H1 (cell line): ENCODE measurements at regions not wholly inside any gene's neighbourhood (a gene's known extent, or its start where the extent isn't known, plus 50 kb on each side); places are given as distances from the start of the nearest gene placed in this dataset.

ENCODE experiments used
- CTCF ChIA-PET: fragments of 300-600 bp; sonication (Branson Sonifier 250); formaldehyde crosslinking; loops from one replicate; lab custom pipeline; 2021; ENCODE audit not compliant: partially characterized antibody; lab: Charles Lee
- POLR2A ChIA-PET: fragments of 300-600 bp; sonication (Branson Sonifier 250); formaldehyde crosslinking; loops from one replicate; lab custom pipeline; 2021; ENCODE audit warnings: inconsistent platforms; ENCODE audit not compliant: partially characterized antibody; lab: Charles Lee
- DNase-seq, 2 experiments: peaks; one replicate each; pipeline versions ENCODE4 v3.0.0 to v3.0.0-alpha.2; 2010 to 2022; ENCODE audit warnings: low spot score in 2 of 2, low read depth in 1 of 2, mixed read lengths in 1 of 2
- FAIRE-seq: peaks from 2 replicates; lab custom pipeline; 2011; peaks lifted over from hg19 to GRCh38; lab: Jason Lieb, UNC
- H2AFZ ChIP-seq: 2 replicates; pipeline ENCODE4 v1.8.1; 2012; ENCODE audit warnings: low read length, inconsistent platforms
- H2AK5ac ChIP-seq: 2 replicates; pipeline ENCODE4 v1.6.1; 2013; ENCODE audit warnings: low read depth, low read length
- H2BK120ac ChIP-seq: replicated peaks from 2 replicates; pipeline ENCODE3; 2013; ENCODE audit warnings: low read depth, low read length, inconsistent platforms
- H2BK12ac ChIP-seq: 2 replicates; pipeline ENCODE4 v1.6.1; 2013; ENCODE audit warnings: low read depth, low read length
- H2BK15ac ChIP-seq: 2 replicates; pipeline ENCODE4 v1.6.1; 2013; ENCODE audit warnings: low read length
- H2BK20ac ChIP-seq: 2 replicates; pipeline ENCODE4 v1.6.1; 2013; ENCODE audit warnings: low read length
- H2BK5ac ChIP-seq: 2 replicates; pipeline ENCODE4 v1.6.1; 2013; ENCODE audit warnings: low read depth, low read length
- H3K14ac ChIP-seq: 2 replicates; pipeline ENCODE4 v1.6.1; 2013; ENCODE audit warnings: inconsistent platforms; ENCODE audit not compliant: insufficient read length
- H3K18ac ChIP-seq: 2 replicates; pipeline ENCODE4 v1.6.1; 2013; ENCODE audit warnings: low read length; ENCODE audit errors: extremely low read depth
- H3K23ac ChIP-seq: 2 replicates; pipeline ENCODE4 v1.6.1; 2013; ENCODE audit warnings: inconsistent platforms; ENCODE audit not compliant: insufficient read length
- H3K23me2 ChIP-seq: 2 replicates; pipeline ENCODE4 v1.6.1; 2013; ENCODE audit warnings: low read depth, low read length
- H3K27ac ChIP-seq: 2 replicates; pipeline ENCODE4 v1.6.1; 2011; ENCODE audit warnings: low read depth, low read length, inconsistent platforms
- H3K27me3 ChIP-seq, 4 experiments: replicated peaks in 1 of 4; 1 replicate in 1 of 4; 2 replicates in 3 of 4; pipeline versions ENCODE4 v1.6.1 to v1.8.1; 2011 to 2013; ENCODE audit warnings: low read length in 3 of 4, mild to moderate bottlenecking in 3 of 4, inconsistent platforms in 2 of 4, mixed read lengths in 2 of 4, moderate library complexity in 1 of 4; ENCODE audit not compliant: control insufficient read depth in 3 of 4, insufficient read depth in 3 of 4; ENCODE audit errors: extremely low read depth in 1 of 4
- H3K36me3 ChIP-seq, 4 experiments: 2 replicates each; pipeline versions ENCODE4 v1.6.1 to v1.8.1; 2011 to 2013; ENCODE audit warnings: mild to moderate bottlenecking in 4 of 4, low read length in 3 of 4, moderate library complexity in 2 of 4, control low read depth in 1 of 4, inconsistent platforms in 1 of 4; ENCODE audit not compliant: insufficient read depth in 4 of 4, control insufficient read depth in 2 of 4
- H3K4ac ChIP-seq: replicated peaks from 2 replicates; pipeline ENCODE3; 2013; ENCODE audit warnings: low read length, low read depth, mixed read lengths, inconsistent platforms; ENCODE audit not compliant: insufficient read length
- H3K4me1 ChIP-seq, 4 experiments: replicated peaks in 1 of 4; 1 replicate in 1 of 4; 2 replicates in 3 of 4; pipeline versions ENCODE4 v1.6.1 to v1.8.1; 2011 to 2013; ENCODE audit warnings: low read length in 3 of 4, inconsistent platforms in 2 of 4, mixed read lengths in 1 of 4; ENCODE audit not compliant: insufficient read depth in 4 of 4, control insufficient read depth in 3 of 4
- H3K4me2 ChIP-seq, 2 experiments: 2 replicates each; pipeline versions ENCODE4 v1.6.1 to v1.8.1; 2011 to 2013; ENCODE audit warnings: low read depth in 2 of 2, low read length in 2 of 2, control low read depth in 1 of 2, inconsistent platforms in 1 of 2, mild to moderate bottlenecking in 1 of 2; ENCODE audit not compliant: insufficient read depth in 1 of 2
- H3K4me3 ChIP-seq, 4 experiments: fragments of 200-600, 300-600 bp in 1 of 4; sonication (generic), shearing (Covaris generic), sonication (Bioruptor Twin) in 1 of 4; 2 replicates each; pipeline versions ENCODE4 v1.5.1 to v1.8.1; 2011 to 2016; ENCODE audit warnings: low read length in 4 of 4, low read depth in 3 of 4, control low read depth in 2 of 4, inconsistent platforms in 2 of 4, mild to moderate bottlenecking in 2 of 4, mixed read lengths in 1 of 4, moderate library complexity in 1 of 4; ENCODE audit not compliant: insufficient read depth in 2 of 4; ENCODE audit errors: extremely low read depth in 1 of 4
- H3K56ac ChIP-seq: replicated peaks from 2 replicates; pipeline ENCODE3; 2013; ENCODE audit warnings: low read depth, mild to moderate bottlenecking, mixed read lengths, low read length, inconsistent platforms; ENCODE audit not compliant: insufficient read length
- H3K79me1 ChIP-seq: 2 replicates; pipeline ENCODE4 v1.6.1; 2013; ENCODE audit warnings: low read depth, low read length, control low read depth
- H3K79me2 ChIP-seq, 2 experiments: 2 replicates each; pipeline versions ENCODE4 v1.6.1 to v1.8.1; 2012 to 2013; ENCODE audit warnings: low read length in 2 of 2, mild to moderate bottlenecking in 2 of 2, inconsistent platforms in 1 of 2; ENCODE audit not compliant: insufficient read depth in 2 of 2, control insufficient read depth in 1 of 2
- H3K9ac ChIP-seq, 4 experiments: replicated peaks in 1 of 4; 1 replicate in 1 of 4; 2 replicates in 3 of 4; pipeline versions ENCODE4 v1.6.1 to v1.8.1; 2011 to 2013; ENCODE audit warnings: low read depth in 3 of 4, low read length in 3 of 4, control low read depth in 2 of 4, mild to moderate bottlenecking in 2 of 4, moderate library complexity in 2 of 4, inconsistent platforms in 1 of 4; ENCODE audit errors: extremely low read depth in 1 of 4
- H3K9me3 ChIP-seq, 2 experiments: 2 replicates each; pipeline versions ENCODE4 v1.6.1 to v1.8.1; 2012 to 2013; ENCODE audit warnings: mild to moderate bottlenecking in 2 of 2, moderate library complexity in 2 of 2, control low read depth in 1 of 2, inconsistent platforms in 1 of 2, low read depth in 1 of 2, low read length in 1 of 2, mixed read lengths in 1 of 2; ENCODE audit not compliant: insufficient read depth in 2 of 2
- H4K20me1 ChIP-seq, 2 experiments: replicated peaks in 1 of 2; 2 replicates each; pipeline versions ENCODE3 to v1.8.1; 2011 to 2013; ENCODE audit warnings: inconsistent platforms in 2 of 2, low read length in 2 of 2, mild to moderate bottlenecking in 1 of 2; ENCODE audit not compliant: insufficient read depth in 2 of 2, control insufficient read depth in 1 of 2
- H4K5ac ChIP-seq: 2 replicates; pipeline ENCODE4 v1.6.1; 2013; ENCODE audit warnings: low read length, low read depth, mixed read lengths, inconsistent platforms; ENCODE audit not compliant: insufficient read length
- H4K8ac ChIP-seq: 2 replicates; pipeline ENCODE4 v1.8.0; 2013; ENCODE audit warnings: mild to moderate bottlenecking, moderate library complexity, low read length, inconsistent platforms; ENCODE audit not compliant: insufficient read depth; ENCODE audit errors: extremely low read depth
- H4K91ac ChIP-seq: replicated peaks from 2 replicates; pipeline ENCODE3; 2013; ENCODE audit warnings: low read length, mixed read lengths, inconsistent platforms; ENCODE audit not compliant: insufficient read length
- EGR1 ChIP-seq: IDR thresholded peaks from 2 replicates; pipeline ENCODE4 v1.6.1; 2011; ENCODE audit warnings: low read depth, low read length, borderline replicate concordance
- MAFK ChIP-seq: IDR thresholded peaks from 2 replicates; pipeline ENCODE4 v1.6.1; 2012; ENCODE audit warnings: low read depth, mild to moderate bottlenecking, improper control_type of control experiment, low read length
- SAP30 ChIP-seq: fragments of 300-600 bp; sonication (generic); IDR thresholded peaks from 2 replicates; pipeline ENCODE4 v1.7.1; 2012; ENCODE audit warnings: low read length, moderate library complexity, mild to moderate bottlenecking, inconsistent platforms; ENCODE audit not compliant: insufficient read depth, insufficient replicate concordance
- SIX5 ChIP-seq: IDR thresholded peaks from 2 replicates; pipeline ENCODE4 v1.6.1; 2011; ENCODE audit warnings: mild to moderate bottlenecking, low read depth, low read length
- ZNF274 ChIP-seq: IDR thresholded peaks from 2 replicates; pipeline ENCODE4 v1.7.0; 2012; ENCODE audit warnings: low read length, borderline replicate concordance; ENCODE audit errors: extremely low read depth
- WGBS, 2 experiments: shearing (Covaris generic) in 1 of 2; methylation state at CpG; one replicate each; pipeline versions ENCODE4 v1.1.6 to v1.1.7; 2013 to 2015; ENCODE audit warnings: low lambda C conversion rate in 2 of 2, mixed read lengths in 2 of 2, inconsistent platforms in 1 of 2, low coverage in 1 of 2, missing lambda C conversion rate in 1 of 2; ENCODE audit not compliant: insufficient replicate concordance in 2 of 2, insufficient coverage in 1 of 2, insufficient read length in 1 of 2; ENCODE audit errors: extremely low coverage in 1 of 2, missing lambda C conversion rate in 1 of 2; 5-methylcytosine and 5-hydroxymethylcytosine counted together
- TF ChIP-seq, protein P1 (sequence below): IDR thresholded peaks from 2 replicates; pipeline ENCODE4 v1.6.1; 2011; ENCODE audit warnings: low read length, improper control_type of control experiment

DNA sequence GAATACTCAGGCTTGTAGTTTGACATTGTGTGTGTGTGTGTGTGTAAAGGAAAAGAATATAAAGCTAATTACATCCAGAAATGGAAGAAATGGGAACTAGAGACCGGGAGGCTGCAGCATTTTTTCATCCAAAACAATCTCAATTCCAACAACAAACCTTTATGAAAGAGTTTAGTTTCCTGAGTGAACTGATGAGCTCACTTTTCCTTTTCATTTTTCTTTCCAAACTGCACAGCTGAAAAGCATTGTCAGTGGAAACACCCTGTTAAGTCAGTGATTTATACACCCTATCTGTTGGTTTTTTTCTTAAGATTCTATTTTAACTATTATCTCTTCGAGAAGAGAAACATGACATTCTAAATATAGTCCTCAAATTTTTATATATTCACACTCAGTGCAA is 130.9 kb downstream of the RFPL4B start:
- no peak overlapping the region for H2BK120ac ChIP-seq
- no peak overlapping the region for H4K91ac ChIP-seq
- no peak overlapping the region for H3K56ac ChIP-seq
- no peaks in the 10 kb centered on the region for H3K79me2 ChIP-seq
- 46% methylated on average over 2 of the region's 2 CpGs; no CpG with 5 or more reads in 1 of the 2 experiments for WGBS, 2 experiments
- H3K9me3 ChIP-seq: no peaks in the 10 kb centered on the region
- H2BK5ac ChIP-seq: no peak overlapping the region
- no peaks in the 10 kb centered on the region for H3K27me3 ChIP-seq
- no peak overlapping the region for H3K4ac ChIP-seq
- H3K23ac ChIP-seq: no peak overlapping the region
- H2BK20ac ChIP-seq: no peak overlapping the region
- POLR2A ChIA-PET: no interaction called here
- H2BK15ac ChIP-seq: no peak overlapping the region
- H3K36me3 ChIP-seq: no peaks in the 10 kb centered on the region
- TF ChIP-seq SAP30 (no peak), ZNF274 (no peak), EGR1 (no peak), SIX5 (no peak), MAFK (no peak)
- TF ChIP-seq, protein P1, sequence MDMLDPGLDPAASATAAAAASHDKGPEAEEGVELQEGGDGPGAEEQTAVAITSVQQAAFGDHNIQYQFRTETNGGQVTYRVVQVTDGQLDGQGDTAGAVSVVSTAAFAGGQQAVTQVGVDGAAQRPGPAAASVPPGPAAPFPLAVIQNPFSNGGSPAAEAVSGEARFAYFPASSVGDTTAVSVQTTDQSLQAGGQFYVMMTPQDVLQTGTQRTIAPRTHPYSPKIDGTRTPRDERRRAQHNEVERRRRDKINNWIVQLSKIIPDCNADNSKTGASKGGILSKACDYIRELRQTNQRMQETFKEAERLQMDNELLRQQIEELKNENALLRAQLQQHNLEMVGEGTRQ: no peak
- TF ChIP-seq, all 59 proteins: peak for 0
- FAIRE-seq (no peak), DNase-seq (no peak)
- no peak overlapping the region for H3K4me3 ChIP-seq
- no peak overlapping the region for H3K4me2 ChIP-seq
- H3K23me2 ChIP-seq: no peaks in the 10 kb centered on the region; the same call in 1 of the 2 replicates
- H4K8ac ChIP-seq: no peak overlapping the region
- H3K4me1 ChIP-seq: no peaks in the 10 kb centered on the region
- no peak overlapping the region for H3K9ac ChIP-seq
- CTCF ChIA-PET: interaction anchor here (0.7 kb wide), 1 partner anchor 23 kb away, joined by 3 read pairs; no protein-coding TSS in a partner anchor
- H3K18ac ChIP-seq: no peak overlapping the region
- no peak overlapping the region for H3K14ac ChIP-seq
- H2BK12ac ChIP-seq: no peak overlapping the region
- no peak overlapping the region for H2AFZ ChIP-seq
- H4K20me1 ChIP-seq: no peaks in the 10 kb centered on the region
- no peak overlapping the region for H2AK5ac ChIP-seq
- H3K79me1 ChIP-seq: no peaks in the 10 kb centered on the region
- no peak overlapping the region for H3K27ac ChIP-seq
- no peak overlapping the region for H4K5ac ChIP-seq
